Spinal cord (tissue), 9 donors: ENCODE measurements at regions not wholly inside any gene's neighbourhood (a gene's known extent, or its start where the extent isn't known, plus 50 kb on each side); places are given as distances from the start of the nearest gene placed in this dataset.

Experiments used
- DNase-seq, 6 donors: peaks; one replicate each; pipeline versions ENCODE4 v3.0.0 to v3.0.0-alpha.2; 2013 to 2015; ENCODE audit warnings: low spot score in 6 of 6, low read depth in 4 of 6
- H3K27ac ChIP-seq: one replicate; pipeline ENCODE4 v1.5.1; 2013; ENCODE audit warnings: low read depth, low read length, control low read depth
- H3K27me3 ChIP-seq: one replicate; pipeline ENCODE4 v1.6.1; 2013; ENCODE audit warnings: low read length; ENCODE audit not compliant: control insufficient read depth, insufficient read depth
- H3K36me3 ChIP-seq: one replicate; pipeline ENCODE4 v1.6.1; 2013; ENCODE audit warnings: low read length; ENCODE audit not compliant: control insufficient read depth, insufficient read depth
- H3K4me1 ChIP-seq: one replicate; pipeline ENCODE4 v1.6.1; 2013; ENCODE audit warnings: low read length; ENCODE audit not compliant: control insufficient read depth, insufficient read depth
- H3K4me3 ChIP-seq: one replicate; pipeline ENCODE4 v1.5.1; 2013; ENCODE audit warnings: low read depth, low read length, control low read depth
- H3K9me3 ChIP-seq: one replicate; pipeline ENCODE4 v1.6.1; 2013; ENCODE audit warnings: low read length; ENCODE audit not compliant: control insufficient read depth, insufficient read depth
- WGBS: methylation state at CpG from one replicate; pipeline ENCODE4 v1.1.5; 2013; ENCODE audit warnings: missing lambda C conversion rate; ENCODE audit not compliant: insufficient coverage; 5-methylcytosine and 5-hydroxymethylcytosine counted together
- donor health status: healthy.

- Histone ChIP-seq H3K27ac (no peak overlapping the region), H3K9me3 (no peaks in the 10 kb centered on the region), H3K4me3 (no peak overlapping the region), H3K27me3 (no peaks in the 10 kb centered on the region), H3K36me3 (no peaks in the 10 kb centered on the region), H3K4me1 (no peaks in the 10 kb centered on the region)
- no CpG with 5 or more reads among the region's 3 CpGs for WGBS
- DNase-seq = peak in 3 of 6 donors; percentile 4 to 58 (median 35)
Observed at GRCh38 chr15:87343966-87344365, 912.6 kb downstream of the NTRK3 start.

GRCh38 chr15:87340370-87340769 lies 916.2 kb downstream of the NTRK3 start:
- H3K4me3 ChIP-seq = no peak overlapping the region
- H3K27me3 ChIP-seq = no peaks in the 10 kb centered on the region
- no peak overlapping the region for H3K27ac ChIP-seq
- no peaks in the 10 kb centered on the region for H3K36me3 ChIP-seq
- H3K4me1 ChIP-seq = no peaks in the 10 kb centered on the region
- H3K9me3 ChIP-seq = no peaks in the 10 kb centered on the region
- DNase-seq = no peak

GRCh38 chr15:87326269-87326668 lies 930.3 kb downstream of the NTRK3 start:
- no peak for DNase-seq
- no peaks in the 10 kb centered on the region for H3K9me3 ChIP-seq
- H3K4me3 ChIP-seq = no peak overlapping the region
- no peak overlapping the region for H3K27ac ChIP-seq
- no CpG with 5 or more reads among the region's 1 CpG for WGBS
- H3K36me3 ChIP-seq = no peaks in the 10 kb centered on the region
- H3K4me1 ChIP-seq = no peaks in the 10 kb centered on the region
- no peaks in the 10 kb centered on the region for H3K27me3 ChIP-seq

- Histone ChIP-seq H3K36me3 (no peaks in the 10 kb centered on the region), H3K4me1 (no peaks in the 10 kb centered on the region), H3K9me3 (no peaks in the 10 kb centered on the region), H3K27me3 (no peaks in the 10 kb centered on the region), H3K27ac (no peak overlapping the region), H3K4me3 (no peak overlapping the region)
- DNase-seq = no peak
- WGBS = no CpG with 5 or more reads among the region's 1 CpG
Observed at GRCh38 chr15:87322870-87323269, 933.7 kb downstream of the NTRK3 start.

- Histone ChIP-seq H3K27me3 (no peaks in the 10 kb centered on the region), H3K4me1 (no peaks in the 10 kb centered on the region), H3K9me3 (no peaks in the 10 kb centered on the region), H3K36me3 (no peaks in the 10 kb centered on the region), H3K27ac (no peak overlapping the region), H3K4me3 (no peak overlapping the region)
- WGBS = no CpG with 5 or more reads among the region's 1 CpG
- no peak for DNase-seq
Observed at GRCh38 chr15:87322265-87322664, 934.3 kb downstream of the NTRK3 start.

GRCh38 chr15:87317900-87318299 lies 938.6 kb downstream of the NTRK3 start:
- Histone ChIP-seq H3K9me3 (no peaks in the 10 kb centered on the region), H3K36me3 (no peaks in the 10 kb centered on the region), H3K27me3 (no peaks in the 10 kb centered on the region), H3K27ac (no peak overlapping the region), H3K4me3 (no peak overlapping the region), H3K4me1 (no peaks in the 10 kb centered on the region)
- 42% methylated on average over 3 of the region's 3 CpGs for WGBS
- no peak for DNase-seq

- peak in 1 of 6 donors; percentile 6 for DNase-seq
- H3K27me3 ChIP-seq = no peaks in the 10 kb centered on the region
- 33% methylated on average over 3 of the region's 3 CpGs for WGBS
- H3K4me1 ChIP-seq = no peaks in the 10 kb centered on the region
- no peak overlapping the region for H3K4me3 ChIP-seq
- no peak overlapping the region for H3K27ac ChIP-seq
- H3K36me3 ChIP-seq = no peaks in the 10 kb centered on the region
- H3K9me3 ChIP-seq = no peaks in the 10 kb centered on the region
Observed at GRCh38 chr15:87312221-87312620, 944.3 kb downstream of the NTRK3 start.

- Histone ChIP-seq H3K4me3 (no peak overlapping the region), H3K27me3 (no peaks in the 10 kb centered on the region), H3K36me3 (no peaks in the 10 kb centered on the region), H3K4me1 (no peaks in the 10 kb centered on the region), H3K27ac (no peak overlapping the region), H3K9me3 (no peaks in the 10 kb centered on the region)
- 90% methylated on average over 3 of the region's 3 CpGs for WGBS
- no peak for DNase-seq
Observed at GRCh38 chr15:87300146-87300545, 956.4 kb downstream of the NTRK3 start.

GRCh38 chr15:87294854-87295253 lies 961.7 kb downstream of the NTRK3 start:
- no peaks in the 10 kb centered on the region for H3K27me3 ChIP-seq
- H3K4me3 ChIP-seq = no peak overlapping the region
- no peaks in the 10 kb centered on the region for H3K36me3 ChIP-seq
- H3K9me3 ChIP-seq = no peaks in the 10 kb centered on the region
- no peak for DNase-seq
- H3K27ac ChIP-seq = no peak overlapping the region
- H3K4me1 ChIP-seq = no peaks in the 10 kb centered on the region

GRCh38 chr15:87293031-87293430 lies 963.5 kb downstream of the NTRK3 start:
- WGBS = 83% methylated on average over 1 of the region's 2 CpGs
- Histone ChIP-seq H3K27ac (no peak overlapping the region), H3K4me3 (no peak overlapping the region), H3K9me3 (no peaks in the 10 kb centered on the region), H3K36me3 (no peaks in the 10 kb centered on the region), H3K4me1 (no peaks in the 10 kb centered on the region), H3K27me3 (no peaks in the 10 kb centered on the region)
- DNase-seq = no peak
